A673 (cell line): ENCODE measurements at regions not wholly inside any gene's neighbourhood (a gene's known extent, or its start where the extent isn't known, plus 50 kb on each side); places are given as distances from the start of the nearest gene placed in this dataset.

Source experiments
- CTCF ChIP-seq: fragments of 300-800, 200-600 bp; sonication (generic); conservative IDR thresholded peaks from 2 replicates; pipeline ENCODE4 v1.5.1; 2017; ENCODE audit warnings: low read depth, mild to moderate bottlenecking, antibody characterized with exemption, low read length, moderate library complexity, mixed read lengths
- EZH2 ChIP-seq: fragments of 200-600 bp; sonication (generic); IDR thresholded peaks from 2 replicates; pipeline ENCODE4 v1.6.1; 2017; ENCODE audit warnings: borderline replicate concordance, low read depth, mild to moderate bottlenecking, mixed read lengths, antibody characterized with exemption, low read length; ENCODE audit not compliant: poor library complexity, severe bottlenecking

GRCh38 chr5:125699860-125700259 is 723.3 kb upstream of the GRAMD2B start:
- TF ChIP-seq EZH2 (no peak), CTCF (no peak)
